ENCODE measurements at regions not wholly inside any gene's neighbourhood (a gene's known extent, or its start where the extent isn't known, plus 50 kb on each side); places are given as distances from the start of the nearest gene placed in this dataset.

GRCh38 chr13:105170438-105170837 lies 1365.0 kb downstream of the EFNB2 start:
- TF ChIP-seq CTCF (conservative IDR thresholded peaks at IDR 0.05; ENCODE audit: low read depth, low read length) (no peak), EZH2phosphoT487 (IDR thresholded peaks at IDR 0.05; ENCODE audit: borderline replicate concordance, low read length) (no peak)
